Skeletal muscle satellite cell (primary cell): ENCODE measurements at regions not wholly inside any gene's neighbourhood (a gene's known extent, or its start where the extent isn't known, plus 50 kb on each side); places are given as distances from the start of the nearest gene placed in this dataset.

Experiments
- H3K27me3 ChIP-seq: 2 replicates; pipeline ENCODE4 v1.7.0; 2013; ENCODE audit warnings: low read length; ENCODE audit not compliant: control insufficient read depth, insufficient read depth
- H3K36me3 ChIP-seq: 2 replicates; pipeline ENCODE4 v1.7.0; 2013; ENCODE audit warnings: mild to moderate bottlenecking, control low read depth, low read length; ENCODE audit not compliant: insufficient read depth
- H3K4me1 ChIP-seq: 2 replicates; pipeline ENCODE4 v1.7.0; 2013; ENCODE audit warnings: low read length; ENCODE audit not compliant: control insufficient read depth, insufficient read depth
- H3K4me2 ChIP-seq: 2 replicates; pipeline ENCODE4 v1.7.0; 2013; ENCODE audit warnings: mild to moderate bottlenecking, low read length
- H3K4me3 ChIP-seq: 2 replicates; pipeline ENCODE4 v1.7.0; 2013; ENCODE audit warnings: low read length
- H3K9ac ChIP-seq: 2 replicates; pipeline ENCODE4 v1.7.0; 2013; ENCODE audit warnings: mild to moderate bottlenecking, low read depth, low read length, moderate library complexity
- H3K9me3 ChIP-seq: replicated peaks from 2 replicates; pipeline ENCODE4 v1.7.0; 2013; ENCODE audit warnings: mild to moderate bottlenecking, control low read depth, low read length

- peak overlapping the region; percentile 71 for H3K4me3 ChIP-seq
- no peaks in the 10 kb centered on the region for H3K9me3 ChIP-seq
- no peaks in the 10 kb centered on the region for H3K36me3 ChIP-seq
- H3K4me1 ChIP-seq: peaks cover 6% of the 10 kb centered on the region
- H3K4me2 ChIP-seq: peak overlapping the region; percentile 96
- H3K9ac ChIP-seq: no peak overlapping the region
- H3K27me3 ChIP-seq: peaks cover 18% of the 10 kb centered on the region
Measured at GRCh38 chr18:22558945-22559385, 141.2 kb upstream of the CTAGE1 start.

DNA sequence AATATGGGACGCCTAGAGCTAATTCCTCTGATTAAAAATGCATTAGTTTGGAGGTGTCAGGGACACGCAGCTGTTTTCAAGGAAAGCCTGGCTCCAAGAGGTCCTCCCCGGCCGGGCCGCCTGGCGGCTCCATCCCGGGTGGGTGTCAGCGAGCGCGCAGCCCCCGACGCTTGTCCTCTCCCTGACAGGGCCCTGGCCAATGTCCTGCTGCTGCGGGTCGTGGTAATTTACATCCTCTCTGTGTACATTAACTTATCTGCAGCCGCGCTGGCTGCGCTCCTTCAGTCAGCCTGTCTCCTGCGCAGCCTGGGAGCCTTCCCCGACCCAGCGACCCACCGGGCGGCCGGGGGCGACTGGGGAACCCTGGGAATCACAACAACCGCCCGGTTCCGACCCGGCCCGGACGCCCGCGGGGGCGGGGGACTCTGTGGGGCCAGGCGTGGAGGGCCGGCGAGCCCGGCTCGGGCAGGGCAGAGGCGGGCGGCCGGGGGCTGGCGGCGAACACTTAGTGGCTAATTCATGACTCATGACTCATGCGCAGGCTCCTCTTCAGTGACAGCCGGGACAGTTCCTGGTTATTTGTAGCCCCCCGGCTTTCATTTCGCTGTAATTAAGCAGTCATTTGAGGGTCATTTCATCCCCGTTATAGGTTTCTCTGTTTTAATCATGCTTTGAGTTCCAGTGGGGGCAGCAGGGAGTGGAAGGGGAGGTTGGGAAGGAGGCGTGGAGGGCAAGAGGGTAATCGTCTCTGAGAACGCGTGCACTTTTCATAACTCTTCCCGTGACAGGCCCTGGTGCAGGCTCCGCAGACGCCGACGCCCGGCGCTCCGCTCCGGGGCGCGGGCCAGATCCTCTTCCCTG lies 141.9 kb upstream of the CTAGE1 start:
- peak overlapping the region; percentile 63 for H3K9ac ChIP-seq
- peaks cover 20% of the 10 kb centered on the region for H3K27me3 ChIP-seq
- no peaks in the 10 kb centered on the region for H3K9me3 ChIP-seq
- H3K4me1 ChIP-seq: peaks cover 6% of the 10 kb centered on the region
- peak overlapping the region; percentile 71 for H3K4me3 ChIP-seq
- peak overlapping the region; percentile 96 for H3K4me2 ChIP-seq
- H3K36me3 ChIP-seq: no peaks in the 10 kb centered on the region

- H3K4me2 ChIP-seq: peak overlapping the region; percentile 96
- H3K9ac ChIP-seq: peak overlapping the region; percentile 63
- no peaks in the 10 kb centered on the region for H3K36me3 ChIP-seq
- peak overlapping the region; percentile 71 for H3K4me3 ChIP-seq
- peaks cover 6% of the 10 kb centered on the region for H3K4me1 ChIP-seq
- H3K9me3 ChIP-seq: no peaks in the 10 kb centered on the region
- H3K27me3 ChIP-seq: peaks cover 20% of the 10 kb centered on the region
Measured at GRCh38 chr18:22560275-22560610, 142.5 kb upstream of the CTAGE1 start.

DNA sequence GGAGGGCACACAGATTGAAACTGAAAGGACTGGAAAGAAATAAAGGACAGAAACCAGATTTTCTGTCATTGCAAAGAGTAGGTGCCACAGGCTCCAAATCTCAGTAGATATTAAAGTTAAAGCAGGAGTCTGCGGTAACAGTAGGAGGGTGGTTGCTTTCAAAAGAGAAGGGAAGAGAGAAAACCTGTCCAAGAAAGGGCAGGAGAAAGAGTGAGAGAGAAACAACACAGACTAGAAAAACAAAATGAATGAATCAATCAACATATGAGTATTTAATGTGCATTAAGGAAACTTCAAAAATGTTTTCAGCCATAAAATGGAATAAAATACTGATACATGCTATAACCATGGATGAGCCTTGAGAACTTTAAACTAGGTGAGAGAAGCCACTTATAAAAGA lies 143.1 kb upstream of the CTAGE1 start:
- no peak overlapping the region for H3K9ac ChIP-seq
- peaks cover 6% of the 10 kb centered on the region for H3K4me1 ChIP-seq
- no peaks in the 10 kb centered on the region for H3K9me3 ChIP-seq
- H3K36me3 ChIP-seq: no peaks in the 10 kb centered on the region
- H3K4me2 ChIP-seq: no peak overlapping the region
- no peak overlapping the region for H3K4me3 ChIP-seq
- H3K27me3 ChIP-seq: peaks cover 24% of the 10 kb centered on the region

DNA sequence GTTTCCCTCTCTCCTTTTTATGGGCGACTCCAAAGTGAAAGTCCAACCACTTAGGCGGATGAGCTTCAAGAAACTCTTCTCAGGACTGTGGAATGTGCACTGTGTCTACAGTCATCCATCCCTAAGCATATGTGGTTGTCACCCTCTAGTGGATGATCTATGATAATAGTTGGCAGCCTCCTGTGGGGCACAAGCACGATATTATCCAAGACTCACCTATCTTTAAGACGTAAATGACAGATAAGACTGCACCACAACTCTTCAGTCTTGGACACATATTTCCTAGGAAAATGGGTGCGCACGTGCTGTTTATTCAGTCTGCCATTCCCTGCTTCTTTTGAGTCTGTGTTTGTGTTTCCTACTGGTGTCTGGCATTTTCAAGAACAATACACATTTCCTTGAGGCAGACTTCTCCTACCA lies 145.5 kb upstream of the CTAGE1 start:
- H3K36me3 ChIP-seq: no peaks in the 10 kb centered on the region
- H3K9ac ChIP-seq: no peak overlapping the region
- no peaks in the 10 kb centered on the region for H3K9me3 ChIP-seq
- H3K27me3 ChIP-seq: peaks cover 36% of the 10 kb centered on the region
- H3K4me3 ChIP-seq: no peak overlapping the region
- H3K4me2 ChIP-seq: peak overlapping the region; percentile 26
- peaks cover 6% of the 10 kb centered on the region for H3K4me1 ChIP-seq

- Histone ChIP-seq H3K9ac (no peak overlapping the region), H3K4me1 (peaks cover 6% of the 10 kb centered on the region), H3K4me3 (no peak overlapping the region), H3K36me3 (no peaks in the 10 kb centered on the region), H3K9me3 (no peaks in the 10 kb centered on the region), H3K4me2 (no peak overlapping the region), H3K27me3 (peaks cover 40% of the 10 kb centered on the region)
Measured at GRCh38 chr18:22564036-22564435, 146.3 kb upstream of the CTAGE1 start.

- H3K4me2 ChIP-seq: no peak overlapping the region
- no peaks in the 10 kb centered on the region for H3K4me1 ChIP-seq
- H3K27me3 ChIP-seq: peaks cover 38% of the 10 kb centered on the region
- no peaks in the 10 kb centered on the region for H3K9me3 ChIP-seq
- H3K4me3 ChIP-seq: no peak overlapping the region
- H3K9ac ChIP-seq: no peak overlapping the region
- no peaks in the 10 kb centered on the region for H3K36me3 ChIP-seq
Measured at GRCh38 chr18:22566703-22567420, 149.1 kb upstream of the CTAGE1 start.

DNA sequence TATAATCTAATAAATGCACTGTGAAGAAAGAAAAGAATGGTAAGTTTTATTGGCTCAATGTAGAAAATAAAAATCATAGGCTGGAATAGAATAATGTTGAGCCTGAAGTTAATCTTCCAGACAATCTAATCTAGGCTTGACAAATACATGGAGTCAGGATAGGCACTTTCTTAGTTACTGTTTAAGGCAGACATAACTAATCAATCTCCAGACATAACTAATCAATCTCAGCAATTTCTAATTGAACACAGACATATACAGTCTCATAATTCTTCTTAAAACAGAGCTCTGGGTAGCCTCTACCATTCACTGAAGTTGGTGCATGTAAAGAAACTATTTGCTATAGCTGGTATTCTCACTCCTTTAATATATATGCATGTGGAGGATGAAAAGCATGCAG lies 150.1 kb upstream of the CTAGE1 start:
- no peaks in the 10 kb centered on the region for H3K36me3 ChIP-seq
- H3K9ac ChIP-seq: no peak overlapping the region
- H3K4me3 ChIP-seq: no peak overlapping the region
- H3K4me1 ChIP-seq: no peaks in the 10 kb centered on the region
- H3K27me3 ChIP-seq: peaks cover 31% of the 10 kb centered on the region
- H3K9me3 ChIP-seq: no peaks in the 10 kb centered on the region
- no peak overlapping the region for H3K4me2 ChIP-seq

- no peaks in the 10 kb centered on the region for H3K36me3 ChIP-seq
- H3K4me2 ChIP-seq: no peak overlapping the region
- H3K9ac ChIP-seq: no peak overlapping the region
- H3K9me3 ChIP-seq: no peaks in the 10 kb centered on the region
- no peak overlapping the region for H3K4me3 ChIP-seq
- H3K4me1 ChIP-seq: no peaks in the 10 kb centered on the region
- peaks cover 27% of the 10 kb centered on the region for H3K27me3 ChIP-seq
Measured at GRCh38 chr18:22570492-22570891, 152.8 kb upstream of the CTAGE1 start.

GRCh38 chr18:22572341-22572740 lies 154.6 kb upstream of the CTAGE1 start:
- Histone ChIP-seq H3K27me3 (peaks cover 15% of the 10 kb centered on the region), H3K4me2 (no peak overlapping the region), H3K4me3 (no peak overlapping the region), H3K9me3 (no peaks in the 10 kb centered on the region), H3K4me1 (no peaks in the 10 kb centered on the region), H3K9ac (no peak overlapping the region), H3K36me3 (no peaks in the 10 kb centered on the region)

DNA sequence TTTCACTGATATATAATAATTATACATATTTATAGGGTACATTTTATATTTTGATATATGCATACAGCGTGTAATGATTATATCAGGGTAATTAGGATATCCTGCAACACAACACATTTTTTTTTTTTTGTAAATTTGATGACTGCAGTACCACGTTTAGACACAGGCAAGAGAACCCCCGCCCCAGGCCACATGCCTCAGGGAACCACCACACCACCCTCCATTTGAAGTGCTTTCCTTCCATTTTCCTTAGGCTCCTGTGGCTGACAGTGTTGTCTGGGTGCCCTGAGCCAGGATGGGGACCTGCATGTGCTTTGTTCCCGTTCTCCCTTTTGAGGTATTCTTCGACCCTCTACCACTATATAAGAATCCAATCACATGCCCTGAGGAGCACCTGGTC lies 161.6 kb upstream of the CTAGE1 start:
- Histone ChIP-seq H3K27me3 (no peaks in the 10 kb centered on the region), H3K9me3 (no peaks in the 10 kb centered on the region), H3K36me3 (no peaks in the 10 kb centered on the region), H3K4me3 (no peak overlapping the region), H3K4me1 (no peaks in the 10 kb centered on the region), H3K9ac (no peak overlapping the region), H3K4me2 (no peak overlapping the region)
